Activated T-cell treated with anti-CD3 and anti-CD28 coated beads, Interleukin-2, amount 50 U/mL, for 4 hours (primary cell): ENCODE measurements at regions not wholly inside any gene's neighbourhood (a gene's known extent, or its start where the extent isn't known, plus 50 kb on each side); places are given as distances from the start of the nearest gene placed in this dataset.

Source experiments
- ATAC-seq, 2 donors: fragments of 200-7000 bp; cut with Tn5 transposase; one replicate each; pipeline ENCODE4 v1.10.0; 2021
- DNase-seq: peaks from one replicate; pipeline ENCODE4 v3.0.0-alpha.2; 2020
- H3K27me3 Mint-ChIP-seq: one replicate; pipeline ENCODE4 v1.8.0; 2021; ENCODE audit warnings: low read depth, mixed read lengths
- H3K36me3 Mint-ChIP-seq: one replicate; pipeline ENCODE4 v1.8.0; 2022; ENCODE audit warnings: mixed read lengths; ENCODE audit not compliant: insufficient read depth
- H3K4me1 Mint-ChIP-seq: one replicate; pipeline ENCODE4 v1.8.0; 2021; ENCODE audit warnings: low read depth, mixed read lengths
- H3K4me3 Mint-ChIP-seq: one replicate; pipeline ENCODE4 v1.8.0; 2021; ENCODE audit warnings: mild to moderate bottlenecking, moderate library complexity, mixed read lengths
- H3K9me3 Mint-ChIP-seq: one replicate; pipeline ENCODE4 v1.8.0; 2021; ENCODE audit warnings: mixed read lengths

- Mint-ChIP-seq H3K27me3 (peaks cover 3% of the 10 kb centered on the region), H3K36me3 (no peaks in the 10 kb centered on the region), H3K9me3 (no peaks in the 10 kb centered on the region), H3K4me1 (peaks cover 2% of the 10 kb centered on the region), H3K4me3 (no peak overlapping the region)
- no peak for ATAC-seq
- no peak for DNase-seq
Measured at GRCh38 chr5:2254880-2255750, 372.4 kb upstream of the IRX4 start.

GRCh38 chr5:2254406-2254805, 371.7 kb upstream of the IRX4 start:
- Mint-ChIP-seq H3K4me1 (peaks cover 2% of the 10 kb centered on the region), H3K27me3 (peaks cover 3% of the 10 kb centered on the region), H3K9me3 (no peaks in the 10 kb centered on the region), H3K36me3 (no peaks in the 10 kb centered on the region), H3K4me3 (no peak overlapping the region)
- DNase-seq (no peak), ATAC-seq (no peak)

- Mint-ChIP-seq H3K4me1 (peaks cover 2% of the 10 kb centered on the region), H3K27me3 (peaks cover 3% of the 10 kb centered on the region), H3K9me3 (no peaks in the 10 kb centered on the region), H3K36me3 (no peaks in the 10 kb centered on the region), H3K4me3 (no peak overlapping the region)
- no peak for DNase-seq
- ATAC-seq, result no peak
Measured at GRCh38 chr5:2253040-2253975, 370.6 kb upstream of the IRX4 start.

DNA sequence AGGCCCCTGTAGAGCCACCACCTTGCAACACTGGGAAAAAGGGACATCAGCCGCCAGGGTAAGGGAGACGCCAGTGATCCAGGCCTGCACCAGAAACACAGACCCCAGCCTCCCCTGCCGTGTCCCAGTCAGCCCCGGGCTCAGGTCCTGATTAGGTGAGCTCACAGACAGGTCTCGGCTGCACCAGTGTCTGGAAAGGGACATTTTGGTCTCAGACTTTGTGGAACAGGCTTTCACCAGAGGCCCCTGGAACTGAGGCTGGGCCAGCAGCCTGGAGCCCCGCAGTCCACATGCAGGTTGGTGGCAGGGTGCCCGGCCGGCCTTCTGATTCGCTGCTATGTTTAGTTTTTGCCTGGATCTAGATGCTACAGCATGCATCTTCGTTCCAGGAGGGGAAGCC, 369.0 kb upstream of the IRX4 start:
- Mint-ChIP-seq H3K4me1 (peaks cover 2% of the 10 kb centered on the region), H3K36me3 (no peaks in the 10 kb centered on the region), H3K4me3 (no peak overlapping the region), H3K9me3 (no peaks in the 10 kb centered on the region), H3K27me3 (peaks cover 3% of the 10 kb centered on the region)
- DNase-seq (no peak), ATAC-seq (no peak)

GRCh38 chr5:2251298-2251697, 368.6 kb upstream of the IRX4 start:
- no peaks in the 10 kb centered on the region for H3K36me3 Mint-ChIP-seq
- no peaks in the 10 kb centered on the region for H3K9me3 Mint-ChIP-seq
- DNase-seq, result no peak
- ATAC-seq, result no peak
- H3K4me3 Mint-ChIP-seq, result no peak overlapping the region
- peaks cover 3% of the 10 kb centered on the region for H3K27me3 Mint-ChIP-seq
- peaks cover 2% of the 10 kb centered on the region for H3K4me1 Mint-ChIP-seq

- Mint-ChIP-seq H3K36me3 (no peaks in the 10 kb centered on the region), H3K4me1 (peaks cover 2% of the 10 kb centered on the region), H3K4me3 (no peak overlapping the region), H3K27me3 (peaks cover 3% of the 10 kb centered on the region), H3K9me3 (no peaks in the 10 kb centered on the region)
- ATAC-seq (no peak), DNase-seq (no peak)
Measured at GRCh38 chr5:2250365-2250950, 367.7 kb upstream of the IRX4 start.

DNA sequence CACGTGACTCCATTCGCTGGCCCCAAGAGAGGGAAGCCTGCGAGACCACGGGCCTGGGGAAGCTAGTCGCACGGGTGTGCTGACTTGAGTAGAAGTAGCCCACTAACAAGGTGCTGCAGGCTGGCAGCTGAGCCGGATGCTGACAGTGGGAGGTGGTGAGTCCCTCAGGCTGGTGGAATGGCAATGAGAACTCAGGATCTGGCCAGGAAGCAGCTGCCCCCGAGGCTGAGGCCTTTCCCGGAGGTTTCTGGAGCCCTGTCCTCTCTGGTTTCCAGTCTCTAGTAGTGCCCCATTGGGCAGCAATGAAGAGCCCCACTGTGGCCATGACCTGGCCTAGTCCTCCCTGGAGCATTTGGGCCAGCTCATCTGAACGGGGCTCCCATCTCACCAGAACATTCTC, 366.7 kb upstream of the IRX4 start:
- Mint-ChIP-seq H3K9me3 (no peaks in the 10 kb centered on the region), H3K4me3 (no peak overlapping the region), H3K4me1 (peaks cover 1% of the 10 kb centered on the region), H3K36me3 (no peaks in the 10 kb centered on the region), H3K27me3 (peaks cover 3% of the 10 kb centered on the region)
- DNase-seq (no peak), ATAC-seq (no peak)

DNA sequence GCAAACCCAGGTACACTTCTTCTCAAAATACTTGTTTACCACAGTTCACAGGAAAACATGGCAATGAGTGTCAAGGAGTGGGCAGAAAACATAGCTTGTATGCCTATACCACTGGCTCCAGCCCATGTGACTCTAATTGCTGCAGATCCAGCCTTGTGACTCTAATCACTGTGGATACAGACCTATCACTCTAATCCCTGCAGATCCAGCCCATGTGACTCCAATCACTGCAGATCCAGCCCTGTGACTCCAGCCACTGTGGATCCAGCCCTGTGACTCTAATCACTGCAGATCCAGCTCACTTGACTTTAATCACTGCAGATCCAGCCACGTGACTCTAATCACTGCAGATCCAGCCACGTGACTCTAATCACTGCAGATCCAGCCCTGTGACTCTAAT, 366.3 kb upstream of the IRX4 start:
- no peak for ATAC-seq
- no peaks in the 10 kb centered on the region for H3K4me1 Mint-ChIP-seq
- H3K4me3 Mint-ChIP-seq, result no peak overlapping the region
- peaks cover 3% of the 10 kb centered on the region for H3K27me3 Mint-ChIP-seq
- H3K36me3 Mint-ChIP-seq, result no peaks in the 10 kb centered on the region
- no peak for DNase-seq
- H3K9me3 Mint-ChIP-seq, result no peaks in the 10 kb centered on the region

GRCh38 chr5:2242539-2242938, 359.8 kb upstream of the IRX4 start:
- H3K36me3 Mint-ChIP-seq, result no peaks in the 10 kb centered on the region
- peaks cover 2% of the 10 kb centered on the region for H3K27me3 Mint-ChIP-seq
- ATAC-seq (no peak), DNase-seq (no peak)
- no peaks in the 10 kb centered on the region for H3K9me3 Mint-ChIP-seq
- H3K4me1 Mint-ChIP-seq, result no peaks in the 10 kb centered on the region
- no peak overlapping the region for H3K4me3 Mint-ChIP-seq

- Mint-ChIP-seq H3K9me3 (peaks cover 5% of the 10 kb centered on the region), H3K4me1 (no peaks in the 10 kb centered on the region), H3K27me3 (peaks cover 2% of the 10 kb centered on the region), H3K4me3 (no peak overlapping the region), H3K36me3 (no peaks in the 10 kb centered on the region)
- ATAC-seq (no peak), DNase-seq (no peak)
Measured at GRCh38 chr5:2241842-2242241, 359.1 kb upstream of the IRX4 start.

DNA sequence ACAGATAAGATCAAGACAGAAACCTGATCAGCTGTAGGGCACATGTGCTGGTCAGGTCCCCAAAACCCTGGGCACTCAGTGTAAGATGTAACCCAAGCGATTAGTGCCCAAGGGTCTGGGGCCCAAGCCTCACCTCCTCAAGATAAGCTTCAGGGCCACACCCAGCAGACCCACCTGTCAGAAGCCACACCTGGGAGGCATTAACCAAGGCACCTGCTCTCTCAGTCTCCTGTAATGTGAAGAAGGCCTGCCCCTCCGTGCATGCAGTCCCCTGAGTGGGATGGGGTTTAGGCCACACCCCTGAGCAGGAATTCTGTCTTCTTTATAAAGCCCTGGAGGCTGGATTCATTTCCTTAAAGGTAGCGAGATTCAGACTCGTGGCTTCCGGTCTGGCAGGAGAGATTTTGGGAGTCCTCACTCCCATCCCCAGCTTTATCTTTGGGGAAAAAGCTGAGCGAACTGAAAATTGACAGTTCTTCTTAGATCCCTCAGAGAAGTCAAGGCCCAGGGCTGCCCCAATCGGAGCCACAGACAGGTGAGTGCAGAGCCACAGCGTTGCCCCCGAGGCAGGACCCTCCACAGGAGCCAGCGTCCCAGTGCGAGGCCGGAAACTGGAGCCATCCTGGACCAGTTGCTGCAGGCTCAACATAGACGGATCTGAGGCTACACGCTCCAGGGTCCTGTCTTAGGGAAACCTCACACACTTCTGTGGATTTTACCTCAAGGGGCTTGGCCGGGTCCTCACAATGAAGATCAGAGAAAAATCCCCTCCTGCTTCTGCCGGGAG, 357.6 kb upstream of the IRX4 start:
- Mint-ChIP-seq H3K36me3 (no peaks in the 10 kb centered on the region), H3K9me3 (peaks cover 16% of the 10 kb centered on the region), H3K27me3 (peaks cover 5% of the 10 kb centered on the region), H3K4me1 (no peaks in the 10 kb centered on the region), H3K4me3 (no peak overlapping the region)
- no peak for DNase-seq
- no peak for ATAC-seq

- no peaks in the 10 kb centered on the region for H3K4me1 Mint-ChIP-seq
- no peak overlapping the region for H3K4me3 Mint-ChIP-seq
Measured at GRCh38 chr5:2239201-2239910, 356.6 kb upstream of the IRX4 start.

DNA sequence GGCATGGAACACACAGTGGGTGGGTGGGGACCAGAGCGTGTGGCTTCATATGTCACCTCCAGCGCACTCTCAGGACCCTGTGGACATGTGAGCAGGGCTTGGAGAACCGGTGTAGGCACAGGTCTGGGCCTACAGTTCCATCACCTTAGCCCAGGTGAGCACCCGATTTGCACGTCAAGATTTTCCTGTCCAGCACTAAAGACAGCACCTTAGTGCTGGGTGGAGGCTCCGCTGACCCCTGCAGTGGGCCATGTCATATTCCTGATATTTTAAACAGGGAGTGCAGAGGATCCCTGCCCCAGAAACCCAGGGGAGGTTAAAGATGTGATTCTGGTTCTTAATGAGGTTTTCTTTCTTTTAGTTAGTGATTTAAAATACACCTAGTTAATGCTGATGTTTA, 356.0 kb upstream of the IRX4 start:
- DNase-seq (no peak), ATAC-seq (no peak)
- no peaks in the 10 kb centered on the region for H3K4me1 Mint-ChIP-seq
- H3K4me3 Mint-ChIP-seq, result no peak overlapping the region
- peaks cover 9% of the 10 kb centered on the region for H3K27me3 Mint-ChIP-seq
- no peaks in the 10 kb centered on the region for H3K36me3 Mint-ChIP-seq
- H3K9me3 Mint-ChIP-seq, result peaks cover 26% of the 10 kb centered on the region

More at GRCh38 chr5:2239201-2239910, 356.6 kb upstream of the IRX4 start:
- ATAC-seq (no peak), DNase-seq (no peak)
- no peaks in the 10 kb centered on the region for H3K36me3 Mint-ChIP-seq
- H3K27me3 Mint-ChIP-seq, result peaks cover 9% of the 10 kb centered on the region
- peaks cover 25% of the 10 kb centered on the region for H3K9me3 Mint-ChIP-seq
